Activated T-cell treated with anti-CD3 and anti-CD28 coated beads, Interleukin-2, amount 50 U/mL, for 1 hour (primary cell): ENCODE measurements at regions not wholly inside any gene's neighbourhood (a gene's known extent, or its start where the extent isn't known, plus 50 kb on each side); places are given as distances from the start of the nearest gene placed in this dataset.

ENCODE experiments used
- DNase-seq: peaks from one replicate; pipeline ENCODE4 v3.0.0-alpha.2; 2020

DNA sequence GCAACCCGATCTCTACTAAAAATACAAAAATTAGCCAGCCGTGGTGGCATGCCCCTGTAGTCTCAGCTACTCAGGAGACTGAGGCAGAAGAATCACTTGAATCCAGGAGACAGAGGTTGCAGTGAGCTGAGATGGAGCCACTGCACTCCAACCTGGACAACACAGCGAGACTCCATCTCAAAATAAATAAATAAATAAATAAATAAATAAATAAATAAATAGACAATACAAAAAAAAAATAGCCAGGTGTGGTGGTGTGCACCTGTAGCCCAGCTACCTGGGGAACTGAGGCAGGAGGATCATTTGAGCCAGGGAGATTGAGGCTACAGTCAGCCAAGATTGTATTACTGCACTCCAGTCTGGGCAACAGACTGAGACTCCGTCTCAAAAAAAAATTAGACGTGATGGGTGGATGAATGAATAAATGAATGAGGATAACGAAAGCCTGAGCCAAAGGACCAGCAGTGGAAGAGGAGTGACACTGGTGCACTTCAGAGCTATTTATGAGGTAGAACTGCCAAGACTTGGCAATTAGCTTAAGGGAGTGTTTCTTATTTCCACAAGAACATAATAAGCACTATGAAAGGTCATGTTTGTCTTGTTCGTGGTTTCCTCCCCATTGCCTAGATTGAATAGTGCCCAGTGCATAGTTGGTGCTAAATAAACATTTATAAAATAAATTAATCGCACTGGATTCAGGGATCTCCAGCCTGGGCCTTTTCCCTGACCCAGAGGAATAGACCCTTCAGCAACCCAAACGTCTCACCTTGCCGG lies 232.2 kb downstream of the IDS start:
- DNase-seq, result no peak

DNA sequence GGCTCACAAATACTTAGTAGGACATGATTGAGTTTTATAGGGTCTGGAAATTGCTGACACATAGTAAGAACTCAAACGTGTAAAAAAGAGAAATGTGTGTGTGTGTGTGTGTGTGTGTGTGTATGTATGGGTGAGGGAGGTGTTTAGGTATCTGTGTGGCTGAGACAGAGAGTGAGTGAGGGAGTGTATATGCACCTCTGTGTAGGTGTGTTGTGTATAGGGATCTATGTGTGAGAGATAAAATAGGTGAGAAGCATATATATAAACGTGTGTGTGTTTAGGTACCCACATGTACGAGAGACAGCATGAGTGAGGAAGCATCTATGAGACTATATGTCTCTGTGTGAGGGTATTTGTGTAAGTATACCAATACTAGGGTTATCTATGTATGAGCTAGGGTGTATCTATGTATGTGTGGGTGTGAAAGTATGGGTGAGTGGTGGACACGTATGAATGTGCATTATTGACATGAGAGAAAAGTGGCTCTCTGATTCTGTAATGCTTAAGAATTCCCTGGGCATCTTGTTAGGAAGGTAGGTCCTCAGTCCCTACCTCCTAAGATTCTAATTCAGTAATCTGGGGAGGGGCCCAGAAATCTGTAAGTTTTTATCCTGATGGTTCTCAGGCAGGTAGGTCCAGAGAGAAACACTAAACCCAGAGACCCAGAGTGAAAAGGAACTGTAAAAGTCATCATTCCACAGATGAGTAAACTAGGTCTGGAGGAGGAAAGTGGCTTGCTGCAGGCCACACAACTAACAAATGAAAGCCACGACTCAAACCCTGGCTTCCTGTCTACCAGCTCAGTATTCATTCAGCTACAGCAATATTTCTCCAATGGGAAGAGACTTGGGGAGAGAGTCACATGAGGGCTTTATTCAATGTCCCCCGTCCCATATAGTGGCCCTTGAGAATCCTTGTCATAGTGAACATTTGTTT lies 237.0 kb downstream of the IDS start:
- no peak for DNase-seq

DNA sequence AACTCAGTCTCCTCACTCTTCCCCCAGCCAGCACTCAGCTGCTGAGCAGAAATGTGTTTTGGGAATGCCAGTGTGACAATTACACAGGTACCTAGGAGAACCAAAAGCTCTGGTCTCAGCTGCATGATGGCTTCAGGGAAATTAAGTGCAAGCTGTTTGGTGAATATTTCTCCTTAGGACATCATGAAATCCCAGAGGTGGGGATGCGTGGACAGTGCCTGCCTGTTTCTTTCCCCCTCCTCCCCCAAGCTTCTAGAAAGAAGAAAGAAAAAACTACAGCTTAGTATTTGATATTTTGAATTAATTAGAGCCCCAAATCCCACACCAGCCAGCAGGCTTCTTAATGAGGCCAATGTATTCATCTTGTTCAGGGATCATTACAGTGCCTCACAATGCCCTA lies 243.0 kb downstream of the IDS start:
- DNase-seq, result no peak

DNA sequence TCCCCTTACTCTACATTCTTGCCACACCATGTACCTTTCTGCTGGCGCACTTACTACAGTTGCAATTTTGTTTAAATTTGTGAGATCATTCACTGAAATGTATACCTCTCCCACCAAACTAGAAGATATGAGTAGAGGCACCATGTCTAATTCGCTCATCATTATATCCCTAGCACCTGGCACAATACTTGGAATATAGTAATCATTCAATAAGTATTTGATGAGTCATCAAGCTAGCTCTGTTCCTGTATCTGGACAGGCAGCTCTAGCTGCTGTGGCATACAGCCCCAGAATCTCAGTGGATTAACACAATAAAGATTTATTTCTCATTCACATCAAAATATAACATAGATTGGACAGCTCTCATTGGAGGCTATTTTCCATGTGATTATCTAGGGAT lies 245.9 kb downstream of the IDS start:
- DNase-seq, result no peak

DNA sequence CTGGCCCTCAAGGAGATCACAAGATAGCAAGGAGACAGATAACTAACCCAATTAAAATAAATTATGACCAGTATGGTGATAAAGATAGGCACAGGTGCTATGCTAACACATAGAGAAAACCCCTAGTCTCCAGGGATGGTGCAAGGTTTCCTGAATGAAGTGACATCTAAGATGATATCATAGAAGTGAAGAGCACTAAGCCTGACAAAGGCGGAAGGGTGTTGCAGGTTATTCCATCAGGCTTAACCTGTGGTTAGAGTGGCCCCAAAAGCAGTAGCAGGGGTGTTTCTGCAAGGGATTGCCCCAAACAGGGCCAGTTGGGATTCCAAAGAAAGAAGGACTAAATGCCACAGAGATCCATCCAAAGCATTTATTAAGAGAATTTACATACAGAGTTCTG lies 249.2 kb downstream of the IDS start:
- DNase-seq, result no peak

DNA sequence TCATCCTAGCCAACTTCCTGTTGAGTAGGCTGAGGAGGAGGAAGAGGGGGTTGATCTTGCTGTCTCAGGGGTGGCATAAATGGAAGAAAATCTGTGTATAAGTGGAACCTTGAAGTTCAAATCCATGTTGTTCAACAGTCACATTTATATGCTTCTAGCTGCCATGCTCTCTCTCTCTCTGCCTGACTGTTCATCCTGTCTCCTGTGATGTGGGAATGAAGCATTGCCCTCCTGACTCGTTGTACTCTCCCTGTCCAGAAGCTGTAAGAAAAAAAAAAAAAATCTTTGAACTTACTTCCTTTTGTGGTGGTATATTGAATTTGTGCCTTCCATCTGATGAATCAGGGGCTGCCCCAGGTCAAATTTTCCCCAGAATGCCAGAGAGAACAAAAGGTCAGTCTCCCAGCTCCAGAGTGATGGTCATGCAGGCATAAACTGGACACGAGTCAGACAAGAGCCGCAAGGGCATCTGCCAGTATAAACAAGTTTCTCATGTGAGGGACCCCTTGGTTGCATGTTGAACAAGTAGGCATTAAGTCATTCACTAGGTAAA lies 257.0 kb downstream of the IDS start:
- DNase-seq, result no peak

DNA sequence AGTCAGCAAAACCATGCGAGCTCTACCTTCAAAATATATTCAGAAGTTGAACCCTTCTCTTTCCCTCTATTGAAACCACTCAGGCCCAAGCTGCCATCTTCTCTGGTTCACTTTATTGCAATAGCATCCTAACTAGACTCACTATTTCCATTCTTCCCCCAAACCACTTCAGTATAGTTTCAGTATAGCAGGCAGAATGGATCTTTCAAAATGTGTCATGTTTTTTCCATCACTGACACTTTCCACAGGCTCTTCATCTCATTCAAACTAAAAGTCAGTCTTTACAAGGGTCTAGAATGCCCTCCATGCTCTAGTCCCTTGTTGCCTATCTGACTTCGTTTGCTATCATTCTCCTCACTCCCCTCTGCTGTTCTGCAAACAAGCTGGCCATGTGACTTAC lies 274.4 kb downstream of the IDS start:
- DNase-seq, result no peak

DNA sequence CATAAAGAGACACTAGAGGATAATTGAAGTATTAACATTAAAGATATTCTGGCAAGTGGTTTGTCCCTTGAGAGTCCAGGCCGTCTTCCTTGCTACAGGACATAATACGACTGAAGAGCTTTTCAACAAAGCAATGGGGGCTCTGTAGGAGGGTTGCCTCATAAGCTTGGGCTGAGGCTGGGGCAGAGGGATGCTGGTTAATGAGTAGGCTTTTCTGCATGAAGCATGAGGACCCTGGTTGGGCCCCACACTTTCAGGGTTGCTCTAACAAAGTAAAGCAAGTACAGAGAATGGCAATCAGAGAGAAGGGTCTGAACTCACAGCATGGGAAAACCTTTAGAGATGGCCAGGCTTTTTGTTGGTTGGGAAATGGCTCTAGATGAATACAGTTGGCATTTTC lies 281.3 kb downstream of the IDS start:
- DNase-seq, result no peak

DNA sequence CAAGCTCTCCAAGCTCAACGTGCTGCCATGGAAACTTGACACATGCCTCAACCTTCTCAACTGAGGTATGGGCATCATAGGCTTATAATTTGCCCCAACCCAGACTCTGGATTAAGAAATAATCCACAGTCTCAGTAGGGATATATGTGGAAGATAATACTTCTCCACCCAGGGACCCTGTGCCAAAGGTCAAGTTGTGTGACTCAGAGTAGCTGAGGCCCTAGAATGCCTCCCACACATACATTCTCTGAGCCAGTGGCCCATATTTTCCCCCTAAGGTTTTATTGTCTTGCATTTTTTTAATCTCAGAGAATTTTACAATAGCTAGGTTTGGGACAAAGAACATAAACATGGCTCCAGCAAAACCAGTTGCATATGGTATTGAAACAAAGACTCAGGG lies 283.1 kb downstream of the IDS start:
- no peak for DNase-seq

DNA sequence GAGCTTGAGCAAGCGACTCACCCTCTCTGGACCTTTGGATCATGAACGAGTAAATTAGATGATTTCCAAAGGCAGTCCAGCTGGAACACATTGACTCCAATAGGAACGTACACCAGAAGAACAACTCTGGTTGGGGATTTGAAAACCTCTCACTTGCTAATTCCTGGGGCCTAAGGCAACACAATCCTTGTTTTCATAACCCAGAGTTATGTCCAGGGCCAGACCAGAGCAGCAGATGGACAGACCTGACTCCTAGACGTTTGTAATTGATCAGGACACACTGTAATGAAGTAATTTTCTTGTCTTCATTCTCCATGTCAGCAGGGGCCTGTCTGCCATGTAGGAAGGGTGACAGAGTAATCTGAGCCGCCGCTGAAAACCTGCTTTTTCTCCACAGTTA lies 283.9 kb downstream of the IDS start:
- no peak for DNase-seq

DNA sequence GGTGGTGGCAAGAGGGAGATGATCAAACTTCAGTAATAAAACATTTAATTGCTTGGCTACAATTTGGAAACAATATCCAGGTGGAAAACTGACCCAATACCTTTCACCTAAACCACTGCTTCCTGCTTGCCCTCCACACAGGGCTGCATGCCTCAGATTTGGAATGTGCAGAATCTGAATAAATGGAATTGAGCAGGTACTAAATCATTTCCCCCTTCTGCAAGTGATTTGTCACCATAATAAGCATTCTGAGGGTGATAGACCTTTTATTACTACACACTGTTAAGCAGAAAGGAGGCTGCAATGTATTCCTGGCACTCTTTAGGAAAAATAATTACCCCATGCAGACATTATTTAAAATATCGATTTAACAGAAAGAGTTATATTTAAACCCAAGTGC lies 291.8 kb downstream of the IDS start:
- no peak for DNase-seq

DNA sequence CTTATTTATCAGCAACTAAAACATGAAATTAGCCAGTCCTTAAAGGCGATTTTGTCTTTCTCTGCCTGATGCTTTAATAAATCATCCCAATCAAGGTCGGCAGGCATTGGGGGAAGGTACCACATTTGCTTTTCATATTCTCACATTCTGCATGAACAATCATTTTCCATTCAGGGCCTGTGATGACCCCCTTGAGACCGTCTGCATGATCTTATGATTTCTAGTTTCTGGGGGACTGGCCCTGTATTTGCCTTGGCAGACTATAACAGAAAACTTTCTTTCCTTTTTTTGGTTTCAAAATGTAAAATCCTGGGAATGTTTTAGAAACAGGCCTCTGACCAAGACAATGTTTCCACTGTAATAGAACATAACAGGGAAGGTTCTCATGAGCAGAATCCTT lies 296.8 kb downstream of the IDS start:
- DNase-seq, result no peak

DNA sequence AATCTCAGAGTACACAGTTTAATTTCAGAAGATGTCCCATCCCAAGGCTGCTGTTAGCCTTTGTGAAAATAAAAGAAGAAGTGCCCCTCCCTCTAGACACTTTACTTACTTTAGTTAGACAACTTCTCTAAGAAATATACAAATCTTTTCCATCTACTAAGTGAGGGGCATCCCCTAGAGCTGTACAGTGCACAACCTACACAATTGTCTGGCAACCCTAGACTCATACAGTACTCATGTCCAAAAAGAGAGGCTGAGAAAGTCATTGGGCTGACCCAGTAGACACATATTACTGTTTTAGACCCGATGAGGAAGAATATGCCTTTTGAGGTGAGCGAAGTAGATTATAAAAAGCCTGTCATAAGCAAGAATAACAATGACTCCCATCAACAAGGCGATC lies 297.6 kb downstream of the IDS start:
- no peak for DNase-seq

DNA sequence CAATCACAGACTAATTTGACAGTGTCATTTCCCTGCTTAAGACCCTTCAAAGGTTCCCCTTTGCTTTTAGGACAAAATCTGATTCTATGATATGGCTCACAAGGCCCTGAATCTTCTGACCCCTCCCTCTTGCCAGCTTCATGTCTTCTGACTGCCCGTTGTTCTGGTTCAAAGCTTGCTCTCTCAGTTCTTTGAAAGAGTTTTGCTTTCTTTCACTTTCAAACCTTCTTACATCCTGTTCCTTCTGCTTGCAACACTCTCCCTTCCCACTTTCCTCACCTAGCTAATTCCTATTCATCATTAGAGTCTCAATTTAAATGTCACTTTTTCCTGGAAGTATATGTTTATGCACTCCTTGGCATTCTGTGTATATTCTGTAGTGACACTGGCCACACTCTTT lies 299.2 kb downstream of the IDS start:
- DNase-seq, result no peak

DNA sequence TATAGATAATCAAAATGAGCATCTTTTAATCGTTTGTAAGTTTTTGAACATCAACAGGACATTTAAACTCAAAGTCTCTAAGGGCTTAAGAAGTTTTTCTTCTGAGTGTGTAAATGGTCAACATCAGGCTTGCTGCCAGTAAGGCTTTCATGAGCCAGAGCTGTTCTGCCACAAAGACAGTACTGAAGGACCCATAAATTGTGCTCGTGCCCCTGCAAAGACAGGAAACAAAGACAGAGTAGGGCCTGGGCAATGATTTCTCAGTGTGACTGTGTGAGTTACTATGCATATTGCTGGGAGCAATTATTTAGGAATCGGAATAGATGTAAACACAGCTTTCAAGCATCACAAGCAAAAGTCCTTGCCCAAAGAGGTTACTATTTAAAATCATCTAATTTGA lies 300.0 kb downstream of the IDS start:
- DNase-seq, result no peak

DNA sequence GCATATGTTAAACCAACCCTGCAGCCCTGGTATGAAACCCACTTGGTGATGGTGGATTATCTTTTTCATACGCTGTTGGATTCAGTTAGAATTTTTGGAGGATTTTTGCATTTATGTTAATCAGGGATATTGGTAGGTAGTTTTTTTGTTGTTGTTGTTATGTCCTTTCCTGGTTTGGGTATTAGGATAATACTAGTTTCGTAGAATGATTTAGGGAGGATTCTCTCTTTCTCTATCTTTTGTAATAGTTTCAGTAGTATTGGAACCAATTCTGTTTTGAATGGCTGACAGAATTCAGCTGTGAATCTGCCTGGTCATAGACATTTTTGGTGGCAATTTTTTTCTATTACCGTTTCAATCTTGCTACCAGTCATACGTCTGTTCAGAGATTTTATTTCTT lies 305.4 kb downstream of the IDS start:
- DNase-seq, result no peak

DNA sequence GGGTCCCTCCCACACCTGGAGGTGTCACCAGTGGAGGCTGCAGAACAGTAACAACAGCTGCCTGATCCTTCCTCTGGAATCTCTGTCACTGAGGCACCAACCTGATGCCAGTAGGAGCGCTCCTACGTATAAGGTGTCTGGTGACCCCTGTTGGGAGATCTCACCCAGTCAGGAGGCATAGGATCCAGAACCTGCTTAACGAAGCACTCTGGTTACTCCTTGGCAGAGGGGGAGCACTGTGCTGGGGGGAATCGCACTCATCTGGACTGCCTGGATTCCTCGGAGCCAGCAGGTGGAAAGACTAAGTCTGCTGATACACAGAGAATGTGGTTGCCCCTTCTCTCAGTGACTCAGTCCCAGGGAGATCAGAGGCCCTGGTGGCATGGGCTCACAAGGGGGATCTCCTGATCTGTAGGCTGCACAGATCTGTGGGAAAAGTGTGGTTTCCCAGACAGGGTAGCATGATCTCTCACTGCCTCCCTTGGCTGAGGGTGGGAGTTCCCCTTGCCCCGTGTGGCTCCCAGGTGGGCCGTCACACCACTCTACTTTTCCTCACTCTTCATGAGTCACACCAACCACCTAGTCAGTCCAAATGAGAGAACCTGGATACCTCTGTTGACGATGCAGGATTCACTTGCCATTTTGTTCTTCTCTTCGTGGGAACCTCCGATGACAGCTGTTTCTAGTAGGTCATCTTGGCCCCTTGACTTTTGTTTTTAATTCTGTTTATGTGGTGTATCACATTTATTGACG lies 305.9 kb downstream of the IDS start:
- DNase-seq, result no peak

DNA sequence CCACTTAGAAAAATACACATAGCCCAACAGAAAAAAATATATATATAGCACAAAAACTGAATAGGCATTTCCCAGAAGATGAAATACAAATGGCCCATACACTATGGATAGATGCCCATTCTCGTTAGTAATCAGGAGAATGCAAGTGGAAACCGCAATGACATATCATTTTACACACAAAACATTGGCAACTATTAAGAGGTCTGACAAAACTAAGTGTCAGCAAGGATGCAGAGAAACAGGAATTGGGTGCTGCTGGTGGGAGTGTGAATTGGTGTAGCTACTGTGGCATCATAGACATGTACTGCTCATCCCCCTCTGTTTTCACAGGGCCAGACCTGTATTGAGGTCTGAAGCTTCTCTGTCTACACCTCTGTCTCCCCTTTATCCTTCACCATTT lies 320.0 kb downstream of the IDS start:
- DNase-seq, result no peak

DNA sequence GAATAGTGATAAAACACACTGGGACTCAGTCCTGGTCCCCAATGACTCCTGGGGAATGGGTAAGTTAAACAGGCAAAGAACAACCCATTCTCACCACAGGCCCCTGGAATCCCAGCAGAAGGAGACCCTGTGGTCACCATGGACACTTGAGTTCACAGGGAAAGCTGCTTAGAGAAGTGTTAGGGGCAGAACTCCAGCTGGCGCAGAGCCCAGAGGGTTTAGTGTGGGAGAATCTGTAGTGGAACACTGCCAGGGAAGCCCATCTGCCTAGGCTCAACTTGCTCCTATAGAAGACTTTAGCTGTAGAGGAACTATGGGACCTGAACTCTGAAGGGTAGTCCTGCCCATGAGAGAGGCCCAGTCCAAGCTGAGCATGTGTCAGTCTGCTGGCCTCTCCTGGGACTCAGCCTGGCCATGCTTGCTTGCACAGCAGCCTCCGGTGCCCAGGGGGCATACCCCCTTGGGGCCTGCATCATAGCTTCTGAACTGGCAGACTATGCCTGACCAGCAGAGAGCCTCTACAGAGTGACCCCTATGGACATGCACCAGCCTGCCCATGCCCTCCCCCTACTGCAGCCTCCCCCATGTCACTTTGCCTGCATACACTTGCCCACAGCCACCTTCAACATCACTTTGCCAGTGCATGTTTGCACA lies 343.5 kb downstream of the IDS start:
- DNase-seq, result no peak

DNA sequence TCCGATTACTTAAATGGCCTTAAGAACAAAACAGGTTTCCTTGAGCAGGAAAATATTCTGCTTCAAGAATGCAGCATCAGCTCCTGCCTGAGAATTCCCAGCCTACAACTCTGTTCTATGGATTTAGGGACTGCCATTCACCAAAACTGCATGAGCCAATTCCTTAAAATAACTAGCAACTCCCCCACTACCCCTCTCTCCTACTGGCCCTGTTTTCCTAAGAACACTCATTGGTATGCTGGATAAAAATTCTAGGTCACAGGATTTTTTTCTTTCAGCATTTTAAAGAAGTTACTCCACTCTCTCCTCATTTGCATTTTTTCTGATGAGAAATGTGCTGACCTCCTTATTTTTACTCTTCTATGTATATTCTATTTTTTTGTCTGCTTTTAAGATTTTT lies 347.1 kb downstream of the IDS start:
- no peak for DNase-seq

DNA sequence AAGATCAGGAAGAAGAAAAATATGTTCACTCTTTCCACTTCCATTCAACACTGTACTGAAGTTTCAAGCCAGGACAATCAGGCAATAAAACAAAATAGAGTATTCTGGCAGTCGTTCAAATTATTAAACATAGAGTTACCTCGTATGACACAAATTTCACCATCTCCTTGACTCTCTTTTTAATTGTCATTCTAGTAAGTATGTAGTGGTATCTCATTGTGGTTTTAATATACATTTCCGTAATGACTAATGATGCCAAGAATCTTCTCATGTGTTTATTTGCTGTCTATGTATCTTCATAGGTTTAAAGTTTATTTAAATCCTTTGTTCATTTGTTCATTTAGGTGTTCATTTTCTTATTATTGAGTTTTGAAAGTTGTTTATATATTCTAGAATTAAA lies 352.2 kb downstream of the IDS start:
- DNase-seq, result no peak

DNA sequence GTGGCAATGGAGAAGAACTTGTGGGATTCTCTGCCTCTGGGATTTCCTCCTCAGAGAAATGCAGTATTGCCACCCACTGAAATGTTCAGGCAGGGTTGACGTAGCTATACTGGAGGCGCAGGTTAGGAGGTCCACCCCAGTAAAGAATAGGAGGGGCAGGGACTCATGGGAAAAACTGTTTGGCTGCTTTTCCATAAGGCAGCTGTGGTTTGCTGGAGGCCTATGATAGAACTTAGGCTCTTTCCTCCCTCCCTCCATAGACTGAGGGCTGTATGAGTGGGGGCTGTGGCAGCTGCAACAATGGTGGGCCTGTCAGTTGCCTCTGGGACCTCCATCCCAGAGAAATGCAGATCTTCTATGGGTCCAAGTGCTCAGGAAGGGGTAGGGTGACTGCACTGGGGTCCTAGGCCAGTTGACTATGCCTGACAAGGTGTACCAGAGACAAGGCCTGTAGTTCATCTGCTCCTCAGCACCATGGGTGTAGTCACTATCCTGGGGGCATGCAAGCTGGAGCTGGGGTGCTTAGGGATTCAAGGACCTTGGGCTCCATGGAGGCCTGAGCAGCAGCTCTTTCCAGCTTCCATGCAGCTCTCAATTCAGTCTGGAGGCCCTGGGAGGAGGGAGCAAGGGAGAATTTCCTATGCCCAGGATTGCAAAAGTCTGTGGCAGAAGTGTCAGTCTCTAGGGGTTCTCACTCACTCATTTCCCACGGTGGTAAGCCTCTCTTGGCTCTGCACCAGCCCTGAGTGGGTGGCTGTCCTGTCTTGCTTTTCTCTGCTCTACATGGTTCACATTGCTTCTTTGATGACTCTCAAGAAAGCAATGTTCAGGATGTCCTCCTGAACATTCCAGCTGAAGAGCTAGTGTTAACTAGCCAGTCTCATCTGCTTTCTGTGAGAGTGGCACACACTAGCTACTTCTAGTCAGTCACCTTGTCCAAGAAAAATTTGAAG lies 353.0 kb downstream of the IDS start:
- DNase-seq, result no peak
